ENCODE measurements at regions not wholly inside any gene's neighbourhood (a gene's known extent, or its start where the extent isn't known, plus 50 kb on each side); places are given as distances from the start of the nearest gene placed in this dataset.

- Histone ChIP-seq H3K79me2 (ENCODE audit: low read length) (no peaks in the 10 kb centered on the region), H3K27me3 (replicated peaks; ENCODE audit: insufficient read depth, low read length) (no peaks in the 10 kb centered on the region), H3K4me1 (ENCODE audit: low read length) (peaks cover 16% of the 10 kb centered on the region), H3K9me2 (replicated peaks; ENCODE audit: insufficient read depth, low read length) (no peaks in the 10 kb centered on the region), H4K20me1 (ENCODE audit: insufficient read depth, low read length) (no peaks in the 10 kb centered on the region), H3K9ac (ENCODE audit: low read length) (no peak overlapping the region), H3K27ac (ENCODE audit: low read length) (no peak overlapping the region), H3K9me3 (replicated peaks; ENCODE audit: insufficient read depth, low read length) (no peaks in the 10 kb centered on the region), H3K4me2 (ENCODE audit: low read depth, low read length) (no peak overlapping the region), H3F3A (ENCODE audit: insufficient read depth, low read length) (0 out of 2 replicates have a peak, but pooled peaks cover 3% of the 10 kb centered on the region), H3K36me3 (replicated peaks; ENCODE audit: insufficient read depth, low read length) (no peaks in the 10 kb centered on the region), H3K4me3 (ENCODE audit: low read length) (no peak overlapping the region), H2AFZ (ENCODE audit: low read length) (no peak overlapping the region)
- TF ChIP-seq EZH2phosphoT487 (IDR thresholded peaks at IDR 0.05; ENCODE audit: low read length) (no peak), CTCF (IDR thresholded peaks at IDR 0.05; ENCODE audit: low read length) (no peak), EZH2 (optimal IDR thresholded peaks at IDR 0.05; ENCODE audit: low read depth, low read length) (no peak)
- no peak for DNase-seq
These were observed 90.1 kb upstream of the EPHB3 start for GRCh38 chr3:184471439-184471838.

- H3K9ac ChIP-seq (ENCODE audit: low read length): 0 out of 2 replicates have a peak overlapping the region, but pooled peaks have one; percentile 12
- no peaks in the 10 kb centered on the region for H4K20me1 ChIP-seq (ENCODE audit: insufficient read depth, low read length)
- H3F3A ChIP-seq (ENCODE audit: insufficient read depth, low read length): no peaks in the 10 kb centered on the region
- no peak for TF ChIP-seq CTCF (IDR thresholded peaks at IDR 0.05; ENCODE audit: low read length)
- no peak for TF ChIP-seq EZH2 (optimal IDR thresholded peaks at IDR 0.05; ENCODE audit: low read depth, low read length)
- no peak for TF ChIP-seq EZH2phosphoT487 (IDR thresholded peaks at IDR 0.05; ENCODE audit: low read length)
- no peaks in the 10 kb centered on the region for H3K27me3 ChIP-seq (replicated peaks; ENCODE audit: insufficient read depth, low read length)
- peak overlapping the region; percentile 59 for H2AFZ ChIP-seq (ENCODE audit: low read length)
- H3K27ac ChIP-seq (ENCODE audit: low read length): peak overlapping the region; percentile 62; the same call in 1 of the 2 replicates
- DNase-seq: peak; percentile 85
- no peaks in the 10 kb centered on the region for H3K36me3 ChIP-seq (replicated peaks; ENCODE audit: insufficient read depth, low read length)
- H3K4me1 ChIP-seq (ENCODE audit: low read length): peaks cover 9% of the 10 kb centered on the region
- H3K79me2 ChIP-seq (ENCODE audit: low read length): no peaks in the 10 kb centered on the region
- no peaks in the 10 kb centered on the region for H3K9me3 ChIP-seq (replicated peaks; ENCODE audit: insufficient read depth, low read length)
- peak overlapping the region; percentile 17; the same call in 1 of the 2 replicates for H3K4me2 ChIP-seq (ENCODE audit: low read depth, low read length)
- H3K9me2 ChIP-seq (replicated peaks; ENCODE audit: insufficient read depth, low read length): no peaks in the 10 kb centered on the region
- no peak overlapping the region for H3K4me3 ChIP-seq (ENCODE audit: low read length)
These were observed 88.7 kb upstream of the EPHB3 start for GRCh38 chr3:184472723-184473428.

- H3K4me2 ChIP-seq (ENCODE audit: low read depth, low read length): no peak overlapping the region
- H4K20me1 ChIP-seq (ENCODE audit: insufficient read depth, low read length): no peaks in the 10 kb centered on the region
- no peaks in the 10 kb centered on the region for H3F3A ChIP-seq (ENCODE audit: insufficient read depth, low read length)
- H3K36me3 ChIP-seq (replicated peaks; ENCODE audit: insufficient read depth, low read length): no peaks in the 10 kb centered on the region
- no peak overlapping the region for H3K4me3 ChIP-seq (ENCODE audit: low read length)
- no peaks in the 10 kb centered on the region for H3K27me3 ChIP-seq (replicated peaks; ENCODE audit: insufficient read depth, low read length)
- TF ChIP-seq EZH2phosphoT487 (IDR thresholded peaks at IDR 0.05; ENCODE audit: low read length) (no peak), EZH2 (optimal IDR thresholded peaks at IDR 0.05; ENCODE audit: low read depth, low read length) (no peak), CTCF (IDR thresholded peaks at IDR 0.05; ENCODE audit: low read length) (no peak)
- no peak for DNase-seq
- H3K9me3 ChIP-seq (replicated peaks; ENCODE audit: insufficient read depth, low read length): no peaks in the 10 kb centered on the region
- peaks cover 9% of the 10 kb centered on the region for H3K4me1 ChIP-seq (ENCODE audit: low read length)
- H2AFZ ChIP-seq (ENCODE audit: low read length): no peak overlapping the region
- no peaks in the 10 kb centered on the region for H3K9me2 ChIP-seq (replicated peaks; ENCODE audit: insufficient read depth, low read length)
- H3K9ac ChIP-seq (ENCODE audit: low read length): no peak overlapping the region
- H3K79me2 ChIP-seq (ENCODE audit: low read length): no peaks in the 10 kb centered on the region
- no peak overlapping the region for H3K27ac ChIP-seq (ENCODE audit: low read length)
These were observed 86.7 kb upstream of the EPHB3 start for GRCh38 chr3:184474897-184475296.

Measured in MM.1S (cell line).